RWPE1 (cell line): ENCODE measurements at regions not wholly inside any gene's neighbourhood (a gene's known extent, or its start where the extent isn't known, plus 50 kb on each side); places are given as distances from the start of the nearest gene placed in this dataset.

Experiments used
- CTCF ChIA-PET: fragments of 350-600 bp; sonication (Branson Sonifier 250); formaldehyde crosslinking; extraction: SDS; loops from one replicate; lab custom pipeline; 2021; lab: Yijun Ruan, JAX
- POLR2A ChIA-PET: fragments of 400-600 bp; formaldehyde crosslinking; extraction: SDS; loops from one replicate; lab custom pipeline; 2020; ENCODE audit warnings: antibody characterized with exemption; ENCODE audit not compliant: low non-redundant PET; lab: Yijun Ruan, JAX
- DNase-seq: peaks from one replicate; pipeline ENCODE4 v3.0.0; 2012; ENCODE audit warnings: low spot score
- H3K27ac ChIP-seq: fragments of 450-650 bp; 2 replicates; pipeline ENCODE4 v1.5.1; 2017
- CTCF ChIP-seq: fragments of 450-650 bp; conservative IDR thresholded peaks from 2 replicates; pipeline ENCODE4 v1.5.1; 2017; ENCODE audit warnings: low read depth, mild to moderate bottlenecking

GRCh38 chr3:167901138-167901537 is 165.6 kb downstream of the SERPINI1 start:
- no peak for DNase-seq
- POLR2A ChIA-PET = no interaction called here
- no peak for TF ChIP-seq CTCF
- no peak overlapping the region for H3K27ac ChIP-seq
- CTCF ChIA-PET = no interaction called here

- DNase-seq = no peak
- no peak for TF ChIP-seq CTCF
- H3K27ac ChIP-seq = no peak overlapping the region
- ChIA-PET POLR2A (no interaction called here), CTCF (interaction anchor here (0.5 kb wide), 1 partner anchor 362 kb away, joined by 3 read pairs; no protein-coding TSS in a partner anchor)
Observed at GRCh38 chr3:167899093-167899492, 163.6 kb downstream of the SERPINI1 start.

- POLR2A ChIA-PET = no interaction called here
- TF ChIP-seq CTCF = no peak
- H3K27ac ChIP-seq = no peak overlapping the region
- no peak for DNase-seq
- CTCF ChIA-PET = no interaction called here
Observed at GRCh38 chr3:167898091-167898490, 162.6 kb downstream of the SERPINI1 start.

- POLR2A ChIA-PET = no interaction called here
- TF ChIP-seq CTCF = no peak
- CTCF ChIA-PET = interaction anchor here (1.1 kb wide), 1 partner anchor 14 kb away, joined by 4 read pairs; no protein-coding TSS in a partner anchor
- DNase-seq = no peak
- no peak overlapping the region for H3K27ac ChIP-seq
Observed at GRCh38 chr3:167895684-167896083, 160.2 kb downstream of the SERPINI1 start.

GRCh38 chr3:167895178-167895577 is 159.7 kb downstream of the SERPINI1 start:
- DNase-seq = no peak
- TF ChIP-seq CTCF = no peak
- ChIA-PET CTCF (interaction anchor here (1.1 kb wide), 1 partner anchor 13 kb away, joined by 4 read pairs; no protein-coding TSS in a partner anchor), POLR2A (no interaction called here)
- H3K27ac ChIP-seq = no peak overlapping the region

GRCh38 chr3:167892205-167892604 is 156.7 kb downstream of the SERPINI1 start:
- no peak for DNase-seq
- ChIA-PET POLR2A (no interaction called here), CTCF (interaction anchor here (0.6 kb wide), 1 partner anchor 512 kb away, joined by 3 read pairs; the partner anchor contains the start of gene ZBBX)
- no peak overlapping the region for H3K27ac ChIP-seq
- TF ChIP-seq CTCF = no peak

GRCh38 chr3:167887096-167887495 is 151.6 kb downstream of the SERPINI1 start:
- ChIA-PET POLR2A (no interaction called here), CTCF (no interaction called here)
- H3K27ac ChIP-seq = no peak overlapping the region
- no peak for TF ChIP-seq CTCF
- DNase-seq = no peak
